ENCODE measurements at regions not wholly inside any gene's neighbourhood (a gene's known extent, or its start where the extent isn't known, plus 50 kb on each side); places are given as distances from the start of the nearest gene placed in this dataset.

DNA sequence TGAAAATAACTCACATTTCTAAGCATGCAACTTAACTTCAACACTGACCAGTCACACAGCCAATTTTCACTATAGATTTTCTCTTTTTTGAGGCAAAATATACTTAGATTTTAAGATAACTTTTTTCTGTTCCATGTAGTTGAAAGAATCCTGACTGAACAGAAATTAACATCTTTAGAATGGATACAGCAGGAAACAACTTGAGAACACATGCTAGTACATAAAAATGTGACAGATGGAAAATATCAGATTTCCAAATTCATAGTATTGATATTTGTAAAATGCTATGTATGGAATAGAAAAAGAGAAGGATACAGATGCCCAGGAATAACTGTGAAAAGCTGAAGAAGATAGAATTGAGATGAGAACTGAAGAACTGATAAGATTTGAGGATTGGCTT lies 1270.6 kb downstream of the KCNT2 start:
- DNase-seq (ENCODE audit: low spot score): no peak
- intact Hi-C loops (cut with DNase I): no loop called here

GRCh38 chr1:195336812-195337211 lies 1271.4 kb downstream of the KCNT2 start:
- intact Hi-C loops (cut with DNase I): no loop called here
- DNase-seq (ENCODE audit: low spot score): no peak

GRCh38 chr1:195335541-195335940 lies 1272.7 kb downstream of the KCNT2 start:
- intact Hi-C loops (cut with DNase I): no loop called here
- no peak for DNase-seq (ENCODE audit: low spot score)

GRCh38 chr1:195332102-195332501 lies 1276.1 kb downstream of the KCNT2 start:
- DNase-seq (ENCODE audit: low spot score): no peak
- intact Hi-C loops (cut with DNase I): no loop called here

- no peak for DNase-seq (ENCODE audit: low spot score)
- intact Hi-C loops (cut with DNase I): no loop called here
Observed at GRCh38 chr1:195328681-195329080, 1279.6 kb downstream of the KCNT2 start.

GRCh38 chr1:195328102-195328501 lies 1280.1 kb downstream of the KCNT2 start:
- DNase-seq (ENCODE audit: low spot score): no peak
- intact Hi-C loops (cut with DNase I): no loop called here

- intact Hi-C loops (cut with DNase I): no loop called here
- DNase-seq (ENCODE audit: low spot score): no peak
Observed at GRCh38 chr1:195327361-195327760, 1280.9 kb downstream of the KCNT2 start.

GRCh38 chr1:195326325-195326724 lies 1281.9 kb downstream of the KCNT2 start:
- intact Hi-C loops (cut with DNase I): no loop called here
- no peak for DNase-seq (ENCODE audit: low spot score)

DNA sequence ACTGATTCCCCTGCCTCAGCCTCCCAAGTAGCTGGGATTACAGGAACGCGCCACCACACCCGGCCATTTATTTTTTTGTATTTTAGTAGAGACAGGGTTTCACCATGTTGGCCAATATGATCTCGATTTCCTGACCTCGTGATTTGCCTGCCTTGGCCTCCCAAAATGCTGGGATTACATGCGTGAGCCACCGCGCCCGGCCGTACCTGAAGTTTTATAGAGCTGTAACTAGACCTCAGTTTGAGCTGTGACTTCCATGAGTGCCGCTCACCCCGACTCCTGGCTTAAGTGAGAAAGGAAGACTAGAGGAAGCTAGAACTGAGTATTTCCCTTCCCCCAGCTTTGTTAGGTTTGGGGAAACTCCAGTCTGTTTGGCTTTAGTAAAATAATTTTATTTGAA lies 1283.1 kb downstream of the KCNT2 start:
- DNase-seq (ENCODE audit: low spot score): no peak
- intact Hi-C loops (cut with DNase I): no loop called here

GRCh38 chr1:195306281-195306680 lies 1302.0 kb downstream of the KCNT2 start:
- intact Hi-C loops (cut with DNase I): no loop called here

DNA sequence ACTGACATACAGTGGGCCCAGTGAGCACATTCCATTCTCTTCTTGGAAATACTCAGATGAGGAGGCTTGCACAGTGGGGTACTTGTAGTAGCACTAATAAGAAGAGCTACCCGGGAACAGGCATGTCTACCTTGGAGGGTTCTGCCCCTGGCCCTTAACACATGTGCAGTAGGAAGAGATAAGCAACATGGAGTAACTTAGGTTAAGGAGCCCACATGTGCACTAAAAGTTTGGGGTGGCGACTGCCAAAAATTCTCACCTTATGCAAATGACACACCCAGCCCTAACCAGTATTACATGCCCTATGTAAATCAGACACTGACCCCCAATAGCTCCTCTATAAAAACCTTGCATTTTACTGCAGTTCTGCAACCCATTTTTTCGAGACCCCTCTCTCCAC lies 1313.3 kb downstream of the KCNT2 start:
- intact Hi-C loops (cut with DNase I): no loop called here
- DNase-seq (ENCODE audit: low spot score): no peak

More at GRCh38 chr1:195306281-195306680, 1302.0 kb downstream of the KCNT2 start:
- DNase-seq (ENCODE audit: low spot score): no peak

DNA sequence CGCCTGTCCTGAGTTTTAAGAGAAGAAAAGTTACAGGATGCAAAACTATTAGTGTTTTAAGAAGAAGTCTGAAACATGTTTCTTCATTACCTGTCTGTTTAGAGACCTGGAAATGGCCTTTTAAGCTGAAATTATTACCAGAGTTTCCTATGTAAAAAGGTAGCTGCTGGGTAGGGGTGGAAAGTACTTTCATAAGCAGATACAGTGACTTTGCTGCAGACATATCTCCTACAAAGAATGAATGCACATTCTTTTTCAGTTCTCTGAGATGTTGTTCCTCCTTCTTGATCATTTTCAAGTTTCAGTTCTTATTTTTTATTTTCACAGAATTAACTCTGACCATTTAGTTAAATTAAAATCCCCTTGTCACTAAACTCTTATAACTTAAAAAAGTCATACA lies 1329.6 kb downstream of the KCNT2 start:
- intact Hi-C loops (cut with DNase I): no loop called here
- DNase-seq (ENCODE audit: low spot score): no peak

DNA sequence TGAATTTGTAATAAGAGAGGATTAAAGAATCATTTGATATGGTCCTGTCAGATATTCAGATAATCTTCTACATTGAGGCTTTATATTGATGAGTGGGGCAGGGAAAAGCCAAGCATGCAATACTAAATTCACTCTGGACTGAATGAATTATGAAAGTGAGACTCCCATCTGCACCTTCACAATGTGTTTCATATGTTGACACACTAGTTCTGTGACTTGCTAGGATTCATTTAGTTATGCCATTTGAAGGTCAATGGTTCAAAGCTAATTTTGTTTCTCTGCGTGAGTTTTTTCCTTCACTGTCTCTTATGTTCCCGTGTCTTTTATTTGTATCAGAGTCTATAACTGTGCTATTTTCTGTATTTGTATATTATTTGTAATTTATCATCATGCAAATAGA lies 1332.5 kb downstream of the KCNT2 start:
- intact Hi-C loops (cut with DNase I): no loop called here

GRCh38 chr1:195251900-195252299 lies 1356.3 kb downstream of the KCNT2 start:
- no peak for DNase-seq (ENCODE audit: low spot score)
- intact Hi-C loops (cut with DNase I): no loop called here

More for the DNA sequence above, 1332.5 kb downstream of the KCNT2 start:
- no peak for DNase-seq (ENCODE audit: low spot score)

- intact Hi-C loops (cut with DNase I): no loop called here
- DNase-seq (ENCODE audit: low spot score): no peak
Observed at GRCh38 chr1:195243492-195243891, 1364.7 kb downstream of the KCNT2 start.

- intact Hi-C loops (cut with DNase I): no loop called here
- DNase-seq (ENCODE audit: low spot score): no peak
Observed at GRCh38 chr1:195241066-195241465, 1367.2 kb downstream of the KCNT2 start.

- intact Hi-C loops (cut with DNase I): no loop called here
- DNase-seq (ENCODE audit: low spot score): peak; percentile 64
Observed at GRCh38 chr1:195238313-195238712, 1369.9 kb downstream of the KCNT2 start.

GRCh38 chr1:195236991-195237889 lies 1371.0 kb downstream of the KCNT2 start:
- DNase-seq (ENCODE audit: low spot score): peak; percentile 55
- intact Hi-C loops (cut with DNase I): no loop called here

DNA sequence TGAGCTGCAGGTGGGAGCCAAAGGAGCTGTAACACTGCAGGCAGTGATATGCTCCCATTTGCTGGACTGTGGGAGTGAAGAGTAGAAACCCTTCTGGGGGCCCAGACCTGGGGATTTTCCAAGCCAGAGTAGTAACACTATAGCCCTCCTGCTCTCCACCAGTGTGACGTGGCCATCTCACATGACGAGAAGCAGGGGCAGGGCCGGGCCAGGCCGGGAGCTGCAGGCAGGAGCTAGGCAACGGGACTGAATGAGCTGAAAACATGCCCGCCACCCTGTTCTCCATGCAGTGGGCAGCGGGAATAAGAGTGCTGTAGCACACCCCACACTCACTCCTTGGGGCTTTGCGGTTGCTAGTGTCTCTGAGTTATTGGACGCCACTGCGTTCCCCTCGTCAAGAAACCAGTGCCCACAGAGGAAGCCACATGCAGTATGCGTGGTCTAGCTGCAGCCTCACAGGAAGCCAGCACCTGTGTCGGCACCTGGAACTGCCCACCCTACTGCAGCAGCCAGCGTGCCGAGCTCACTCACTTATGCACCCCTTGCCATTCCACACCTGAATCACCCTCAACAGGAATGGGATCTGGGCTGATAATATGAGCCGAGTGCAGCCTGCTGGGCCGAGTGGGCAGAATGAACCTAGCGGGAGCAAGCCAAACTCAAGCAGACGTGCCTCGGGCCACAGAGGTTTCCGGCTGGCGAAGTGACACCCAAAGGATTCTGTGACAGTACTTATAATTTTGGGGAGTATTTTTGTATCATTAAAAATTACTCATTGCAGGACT lies 1389.6 kb downstream of the KCNT2 start:
- intact Hi-C loops (cut with DNase I): no loop called here
- no peak for DNase-seq (ENCODE audit: low spot score)

DNA sequence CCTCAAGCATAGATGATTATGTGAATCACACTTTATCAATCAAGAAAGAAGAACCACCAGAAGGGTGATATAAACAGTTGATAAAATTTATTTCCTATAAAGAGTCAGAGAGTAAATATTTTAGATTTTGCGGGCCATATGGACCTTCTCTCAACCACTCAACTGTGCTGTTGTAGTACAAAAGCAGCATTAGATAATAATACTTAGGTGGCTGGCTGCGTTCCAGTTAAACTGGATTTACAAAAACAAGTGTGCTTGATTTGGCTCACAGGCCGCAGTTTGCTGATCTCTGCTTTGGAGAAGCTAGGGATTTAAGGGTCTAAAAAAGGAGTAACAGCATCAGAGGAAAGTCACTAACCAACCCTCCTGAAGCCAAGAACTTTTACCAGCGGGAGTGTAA lies 1406.0 kb downstream of the KCNT2 start:
- DNase-seq (ENCODE audit: low spot score): no peak
- intact Hi-C loops (cut with DNase I): no loop called here

DNA sequence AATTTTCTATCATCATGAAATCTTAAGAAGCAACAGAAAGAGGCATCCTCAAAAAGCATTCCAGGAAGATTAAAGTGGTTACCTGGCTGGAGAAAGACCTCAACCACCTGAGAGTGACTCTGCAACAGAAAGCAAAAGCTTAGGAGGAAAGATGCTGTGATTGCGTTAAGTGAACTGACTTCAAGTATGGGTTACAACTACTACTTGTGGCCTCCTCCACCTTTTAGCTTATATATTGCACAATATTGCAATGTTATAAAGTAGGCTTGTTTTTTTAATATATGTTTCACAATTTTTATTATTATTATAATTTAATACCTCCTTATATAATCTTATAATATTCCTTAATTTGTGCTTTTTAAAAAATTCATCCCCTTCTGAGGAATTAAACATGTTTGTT lies 1407.5 kb downstream of the KCNT2 start:
- intact Hi-C loops (cut with DNase I): no loop called here
- DNase-seq (ENCODE audit: low spot score): no peak
